Neural cell (in vitro differentiated cells): ENCODE measurements at regions not wholly inside any gene's neighbourhood (a gene's known extent, or its start where the extent isn't known, plus 50 kb on each side); places are given as distances from the start of the nearest gene placed in this dataset.

Experiments used
- H2AFZ ChIP-seq: fragments of 200-600, 300-800 bp; sonication (generic), shearing (Covaris generic); 2 replicates; pipeline ENCODE4 v1.6.0; 2014; ENCODE audit warnings: low read depth, mild to moderate bottlenecking, antibody characterized with exemption, low read length, moderate library complexity
- H3F3A ChIP-seq: fragments of 200-600 bp; shearing (Covaris generic); 2 replicates; pipeline ENCODE4 v1.6.1; 2016; ENCODE audit warnings: mild to moderate bottlenecking, moderate library complexity, mixed read lengths, antibody characterized with exemption, low read length; ENCODE audit not compliant: insufficient read depth, poor library complexity, severe bottlenecking
- H3K27ac ChIP-seq: fragments of 200-600, 300-800 bp; sonication (generic), shearing (Covaris generic); 2 replicates; pipeline ENCODE4 v1.5.1; 2014; ENCODE audit warnings: mild to moderate bottlenecking, low read length, moderate library complexity
- H3K27me3 ChIP-seq: fragments of 300-800, 200-600 bp; sonication (generic), shearing (Covaris generic); 2 replicates; pipeline ENCODE4 v1.6.0; 2014; ENCODE audit warnings: mild to moderate bottlenecking, low read depth, low read length, moderate library complexity; ENCODE audit not compliant: insufficient read depth
- H3K36me3 ChIP-seq: fragments of 300-800, 200-600 bp; sonication (generic), shearing (Covaris generic); 2 replicates; pipeline ENCODE4 v1.5.1; 2014; ENCODE audit warnings: mild to moderate bottlenecking, antibody characterized with exemption, low read length, moderate library complexity; ENCODE audit not compliant: insufficient read depth
- H3K4me2 ChIP-seq: fragments of 300-800, 200-600 bp; sonication (generic), shearing (Covaris generic); 2 replicates; pipeline ENCODE4 v1.6.0; 2014; ENCODE audit warnings: mild to moderate bottlenecking, low read length
- H3K4me3 ChIP-seq: fragments of 300-800, 200-600 bp; sonication (generic), shearing (Covaris generic); 2 replicates; pipeline ENCODE4 v1.5.1; 2014; ENCODE audit warnings: mild to moderate bottlenecking, low read length, moderate library complexity
- H3K79me2 ChIP-seq: fragments of 200-600 bp; shearing (Covaris generic); replicated peaks from 2 replicates; pipeline ENCODE4 v1.6.0; 2014; ENCODE audit warnings: mild to moderate bottlenecking, low read length, moderate library complexity; ENCODE audit not compliant: insufficient read depth
- H3K9ac ChIP-seq: fragments of 300-800, 200-600 bp; sonication (generic), shearing (Covaris generic); 2 replicates; pipeline ENCODE4 v1.6.1; 2016; ENCODE audit warnings: mild to moderate bottlenecking, low read length, mixed read lengths
- H3K9me2 ChIP-seq: fragments of 200-600 bp; shearing (Covaris generic); 2 replicates; pipeline ENCODE4 v1.6.1; 2016; ENCODE audit warnings: mild to moderate bottlenecking, low read length, mixed read lengths; ENCODE audit not compliant: insufficient read depth
- H3K9me3 ChIP-seq: fragments of 200-600, 300-800 bp; sonication (generic), shearing (Covaris generic); 2 replicates; pipeline ENCODE4 v1.6.1; 2016; ENCODE audit warnings: mild to moderate bottlenecking, mixed run types, low read length, moderate library complexity, mixed read lengths
- H4K20me1 ChIP-seq: fragments of 200-600 bp; shearing (Covaris generic); 2 replicates; pipeline ENCODE4 v1.6.1; 2016; ENCODE audit warnings: mild to moderate bottlenecking, mixed run types; ENCODE audit not compliant: insufficient read depth
- EP300 ChIP-seq: fragments of 450-650 bp; conservative IDR thresholded peaks from 2 replicates; pipeline ENCODE4 v1.6.1; 2014; ENCODE audit warnings: antibody characterized with exemption, mild to moderate bottlenecking, moderate library complexity; ENCODE audit not compliant: poor library complexity, severe bottlenecking
- EZH2 ChIP-seq: fragments of 200-600, 300-800 bp; shearing (Covaris generic), sonication (generic); IDR thresholded peaks from 2 replicates; pipeline ENCODE4 v1.6.1; 2014; ENCODE audit warnings: antibody characterized with exemption, low read length, borderline replicate concordance, mild to moderate bottlenecking; ENCODE audit not compliant: insufficient read depth, poor library complexity, severe bottlenecking
- MXI1 ChIP-seq: fragments of 450-650 bp; conservative IDR thresholded peaks from 2 replicates; pipeline ENCODE4 v1.6.1; 2014; ENCODE audit warnings: antibody characterized with exemption, mild to moderate bottlenecking; ENCODE audit not compliant: poor library complexity, severe bottlenecking
- POLR2AphosphoS5 ChIP-seq: IDR thresholded peaks from 2 replicates; pipeline ENCODE4 v1.6.1; 2012
- RAD21 ChIP-seq: fragments of 450-650 bp; conservative IDR thresholded peaks from 2 replicates; pipeline ENCODE4 v1.6.1; 2014; ENCODE audit warnings: antibody characterized with exemption, mild to moderate bottlenecking, moderate library complexity
- REST ChIP-seq: IDR thresholded peaks from 2 replicates; pipeline ENCODE4 v1.6.1; 2012; ENCODE audit warnings: borderline replicate concordance
- SMC3 ChIP-seq: fragments of 450-650 bp; conservative IDR thresholded peaks from 2 replicates; pipeline ENCODE4 v1.6.1; 2014; ENCODE audit warnings: antibody characterized with exemption, mild to moderate bottlenecking, moderate library complexity; ENCODE audit not compliant: poor library complexity
- TAF1 ChIP-seq: IDR thresholded peaks from 2 replicates; pipeline ENCODE4 v1.6.1; 2012; ENCODE audit warnings: low read depth
- TF ChIP-seq, protein P1 (sequence below): fragments of 450-650 bp; IDR thresholded peaks from 2 replicates; pipeline ENCODE4 v1.5.1; 2014; ENCODE audit warnings: antibody characterized with exemption, mild to moderate bottlenecking, moderate library complexity; ENCODE audit not compliant: poor library complexity, severe bottlenecking

- no peak overlapping the region for H3K4me3 ChIP-seq
- no peak overlapping the region for H3K4me2 ChIP-seq
- no peaks in the 10 kb centered on the region for H3K27me3 ChIP-seq
- TF ChIP-seq, protein P1, sequence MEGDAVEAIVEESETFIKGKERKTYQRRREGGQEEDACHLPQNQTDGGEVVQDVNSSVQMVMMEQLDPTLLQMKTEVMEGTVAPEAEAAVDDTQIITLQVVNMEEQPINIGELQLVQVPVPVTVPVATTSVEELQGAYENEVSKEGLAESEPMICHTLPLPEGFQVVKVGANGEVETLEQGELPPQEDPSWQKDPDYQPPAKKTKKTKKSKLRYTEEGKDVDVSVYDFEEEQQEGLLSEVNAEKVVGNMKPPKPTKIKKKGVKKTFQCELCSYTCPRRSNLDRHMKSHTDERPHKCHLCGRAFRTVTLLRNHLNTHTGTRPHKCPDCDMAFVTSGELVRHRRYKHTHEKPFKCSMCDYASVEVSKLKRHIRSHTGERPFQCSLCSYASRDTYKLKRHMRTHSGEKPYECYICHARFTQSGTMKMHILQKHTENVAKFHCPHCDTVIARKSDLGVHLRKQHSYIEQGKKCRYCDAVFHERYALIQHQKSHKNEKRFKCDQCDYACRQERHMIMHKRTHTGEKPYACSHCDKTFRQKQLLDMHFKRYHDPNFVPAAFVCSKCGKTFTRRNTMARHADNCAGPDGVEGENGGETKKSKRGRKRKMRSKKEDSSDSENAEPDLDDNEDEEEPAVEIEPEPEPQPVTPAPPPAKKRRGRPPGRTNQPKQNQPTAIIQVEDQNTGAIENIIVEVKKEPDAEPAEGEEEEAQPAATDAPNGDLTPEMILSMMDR, result no peak
- no peaks in the 10 kb centered on the region for H3F3A ChIP-seq
- H4K20me1 ChIP-seq, result no peaks in the 10 kb centered on the region
- H3K9ac ChIP-seq, result no peak overlapping the region
- no peaks in the 10 kb centered on the region for H3K9me2 ChIP-seq
- no peaks in the 10 kb centered on the region for H3K36me3 ChIP-seq
- no peak overlapping the region for H2AFZ ChIP-seq
- H3K9me3 ChIP-seq, result no peaks in the 10 kb centered on the region
- no peak overlapping the region for H3K27ac ChIP-seq
- H3K79me2 ChIP-seq, result no peaks in the 10 kb centered on the region
Measured at GRCh38 chr12:105998561-105998960, 140.2 kb downstream of the NUAK1 start.

DNA sequence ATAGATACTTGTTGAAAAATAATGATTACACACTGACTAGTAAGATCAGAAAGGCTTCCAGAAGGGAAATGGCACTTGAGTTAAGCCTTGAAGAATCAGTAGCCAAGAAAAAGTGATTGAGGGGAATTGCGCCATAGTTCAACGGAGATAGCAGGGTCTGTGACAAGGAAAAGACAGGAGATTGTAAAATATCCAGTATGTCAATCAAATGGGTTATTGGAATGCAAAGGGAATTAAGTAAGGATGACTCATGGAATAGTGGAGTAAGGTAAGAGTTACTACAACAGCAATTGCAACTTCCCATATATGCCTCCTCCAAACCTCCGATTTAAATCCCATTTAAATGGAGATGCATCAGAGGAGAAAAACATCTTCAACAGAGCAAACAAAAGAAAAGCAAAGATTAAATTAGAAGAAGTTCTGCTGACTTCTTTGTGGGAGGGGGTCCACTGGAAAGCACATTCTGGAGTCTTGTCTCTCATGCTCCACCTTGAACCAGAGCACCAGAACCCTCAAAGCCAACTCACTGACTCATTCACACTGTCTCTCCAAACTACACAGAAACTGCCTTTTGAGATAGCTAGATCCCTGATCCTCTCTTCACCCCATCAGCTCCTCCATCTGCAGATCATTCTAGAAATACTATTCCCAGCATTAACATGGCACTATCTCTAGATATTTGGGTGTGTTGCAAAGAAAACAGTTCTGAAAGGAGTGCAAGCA, 138.2 kb downstream of the NUAK1 start:
- H4K20me1 ChIP-seq, result no peaks in the 10 kb centered on the region
- no peaks in the 10 kb centered on the region for H3K36me3 ChIP-seq
- H3K9me3 ChIP-seq, result no peaks in the 10 kb centered on the region
- TF ChIP-seq EP300, result peak; percentile 23
- no peak for TF ChIP-seq TAF1
- TF ChIP-seq REST, result no peak
- H2AFZ ChIP-seq, result no peak overlapping the region
- H3K27me3 ChIP-seq, result no peaks in the 10 kb centered on the region
- no peak overlapping the region for H3K9ac ChIP-seq
- H3F3A ChIP-seq, result no peaks in the 10 kb centered on the region
- H3K79me2 ChIP-seq, result no peaks in the 10 kb centered on the region
- no peak overlapping the region for H3K4me2 ChIP-seq
- no peak overlapping the region for H3K27ac ChIP-seq
- H3K4me3 ChIP-seq, result no peak overlapping the region
- H3K9me2 ChIP-seq, result no peaks in the 10 kb centered on the region

DNA sequence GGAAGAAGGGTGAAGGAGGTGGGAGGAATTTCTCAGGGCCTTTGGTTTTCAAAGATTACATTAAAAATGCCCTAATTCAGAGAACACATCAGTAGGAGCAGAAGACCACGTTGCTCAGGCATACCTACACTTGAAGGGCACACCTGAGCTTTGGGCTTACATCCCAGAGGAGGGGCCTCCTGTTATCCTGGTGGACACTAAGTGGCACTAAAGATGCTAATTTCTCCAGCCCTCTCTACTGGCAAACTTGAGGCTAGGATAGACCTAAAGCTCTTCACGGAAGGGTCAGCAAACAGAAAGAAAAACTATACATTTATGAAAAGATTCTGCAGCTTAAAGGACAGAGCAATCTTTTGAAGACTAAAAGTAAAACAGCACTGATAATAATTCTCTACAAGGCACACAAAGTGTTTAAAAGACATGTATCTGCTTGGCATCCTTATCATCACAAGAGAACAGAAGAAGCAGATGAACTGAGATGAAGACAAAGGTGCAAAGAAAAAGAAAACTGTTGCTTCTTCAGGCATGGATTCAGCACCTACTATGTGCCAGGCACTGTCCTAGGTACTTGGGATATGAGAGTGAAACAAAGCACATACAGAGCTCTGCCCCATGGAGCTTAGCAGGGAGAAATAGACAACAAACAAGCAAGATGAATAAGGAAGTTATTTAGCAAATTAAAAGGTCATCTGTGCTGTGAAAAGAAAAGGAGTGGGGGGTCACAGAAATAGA, 137.5 kb downstream of the NUAK1 start:
- Histone ChIP-seq H4K20me1 (no peaks in the 10 kb centered on the region), H3K9ac (no peak overlapping the region), H3K27me3 (no peaks in the 10 kb centered on the region), H3K9me3 (no peaks in the 10 kb centered on the region), H3K36me3 (no peaks in the 10 kb centered on the region), H2AFZ (no peak overlapping the region), H3K4me3 (no peak overlapping the region), H3F3A (no peaks in the 10 kb centered on the region), H3K27ac (no peak overlapping the region), H3K4me2 (no peak overlapping the region), H3K9me2 (no peaks in the 10 kb centered on the region), H3K79me2 (no peaks in the 10 kb centered on the region)
- no peak for TF ChIP-seq MXI1
- no peak for TF ChIP-seq POLR2AphosphoS5
- no peak for TF ChIP-seq REST
- no peak for TF ChIP-seq EP300
- TF ChIP-seq RAD21, result no peak
- TF ChIP-seq TAF1, result no peak
- TF ChIP-seq, protein P1, result no peak
- no peak for TF ChIP-seq SMC3
- TF ChIP-seq EZH2, result no peak
